Posterior cingulate gyrus (tissue), 11 donors: ENCODE measurements at regions not wholly inside any gene's neighbourhood (a gene's known extent, or its start where the extent isn't known, plus 50 kb on each side); places are given as distances from the start of the nearest gene placed in this dataset.
"Not testable (repeated sequence)": the region's sequence is repeated elsewhere in the genome, so short reads cannot be mapped to it uniquely, and the experiment has no call there.

Experiments
- DNase-seq, 10 donors: peaks; one replicate each; pipeline versions ENCODE4 v3.0.0 to v3.0.0-alpha.2; 2020 to 2021; ENCODE audit warnings: mixed read lengths in 3 of 10
- intact Hi-C: fragments of 100-400 bp; cut with DNase I; formaldehyde crosslinking; loops from one replicate; pipeline ENCODE4 v1.15.1; 2023

GRCh38 chr9:85792057-85792456, 50.3 kb upstream of the AGTPBP1 start:
- DNase-seq, intact Hi-C loops: not testable (repeated sequence)

- intact Hi-C loops = loop anchor here (10.0 kb wide), 1 partner anchor 58 kb away; the partner anchor contains the start of gene AGTPBP1
- DNase-seq = not testable (repeated sequence)
Measured at GRCh38 chr9:85802978-85803695, 61.4 kb upstream of the AGTPBP1 start.

- intact Hi-C loops = loop anchor here (10.0 kb wide), 1 partner anchor 60 kb away; the partner anchor contains the start of gene AGTPBP1
- not testable (repeated sequence) for DNase-seq
Measured at GRCh38 chr9:85804847-85805133, 63.0 kb upstream of the AGTPBP1 start.

GRCh38 chr9:85805134-85806005, 63.6 kb upstream of the AGTPBP1 start:
- DNase-seq = peak; percentile 74 to 97 (median 80)
- intact Hi-C loops = loop anchor here (10.0 kb wide), 1 partner anchor 61 kb away; the partner anchor contains the start of gene AGTPBP1

- intact Hi-C loops = loop anchor here (10.0 kb wide), 1 partner anchor 64 kb away; the partner anchor contains the start of gene AGTPBP1
- not testable (repeated sequence) for DNase-seq
Measured at GRCh38 chr9:85808329-85808728, 66.6 kb upstream of the AGTPBP1 start.

GRCh38 chr9:85813388-85813787, 71.6 kb upstream of the AGTPBP1 start:
- DNase-seq, intact Hi-C loops: not testable (repeated sequence)

- intact Hi-C loops, DNase-seq: not testable (repeated sequence)
Measured at GRCh38 chr9:85814800-85815199, 73.0 kb upstream of the AGTPBP1 start.

- DNase-seq, intact Hi-C loops: not testable (repeated sequence)
Measured at GRCh38 chr9:85818971-85819370, 77.2 kb upstream of the AGTPBP1 start.

GRCh38 chr9:85820598-85820997, 78.8 kb upstream of the AGTPBP1 start:
- DNase-seq, intact Hi-C loops: not testable (repeated sequence)

- DNase-seq, intact Hi-C loops: not testable (repeated sequence)
Measured at GRCh38 chr9:85824949-85825348, 83.2 kb upstream of the AGTPBP1 start.

- DNase-seq, intact Hi-C loops: not testable (repeated sequence)
Measured at GRCh38 chr9:85834591-85834990, 92.8 kb upstream of the AGTPBP1 start.

GRCh38 chr9:85843949-85844348, 97.0 kb upstream of the NAA35 start:
- intact Hi-C loops, DNase-seq: not testable (repeated sequence)

- DNase-seq, intact Hi-C loops: not testable (repeated sequence)
Measured at GRCh38 chr9:85847782-85848181, 93.2 kb upstream of the NAA35 start.

GRCh38 chr9:85858056-85858750, 82.7 kb upstream of the NAA35 start:
- no peak for DNase-seq
- intact Hi-C loops = no loop called here

GRCh38 chr9:85859765-85860164, 81.2 kb upstream of the NAA35 start:
- intact Hi-C loops = no loop called here
- DNase-seq = no peak

- intact Hi-C loops, DNase-seq: not testable (repeated sequence)
Measured at GRCh38 chr9:85861882-85862281, 79.1 kb upstream of the NAA35 start.

- intact Hi-C loops = no loop called here
- no peak for DNase-seq
Measured at GRCh38 chr9:85863875-85864274, 77.1 kb upstream of the NAA35 start.

- intact Hi-C loops = no loop called here
- DNase-seq = no peak
Measured at GRCh38 chr9:85871008-85871407, 69.9 kb upstream of the NAA35 start.

GRCh38 chr9:85871683-85872082, 69.3 kb upstream of the NAA35 start:
- intact Hi-C loops, DNase-seq: not testable (repeated sequence)

- no peak for DNase-seq
- intact Hi-C loops = no loop called here
Measured at GRCh38 chr9:85872463-85872862, 68.5 kb upstream of the NAA35 start.

- intact Hi-C loops = no loop called here
Measured at GRCh38 chr9:85876628-85877027, 64.3 kb upstream of the NAA35 start.

More at GRCh38 chr9:85876628-85877027, 64.3 kb upstream of the NAA35 start:
- DNase-seq = no peak
